IMR-90 (cell line): ENCODE measurements at regions not wholly inside any gene's neighbourhood (a gene's known extent, or its start where the extent isn't known, plus 50 kb on each side); places are given as distances from the start of the nearest gene placed in this dataset.

Source experiments
- ATAC-seq: fragments of 200-7000 bp; cut with Tn5 transposase; 2 replicates; pipeline ENCODE4 v1.9.1; 2020; ENCODE audit warnings: low read depth, mild to moderate bottlenecking, moderate library complexity
- BruUV-seq: library from RNA; stranded (reverse); fragments of 400-500 nt; replicated peaks from 2 replicates; lab custom pipeline; 2021; lab: Mats Ljungman, UMichigan
- CTCF ChIA-PET: fragments of 300-600 bp; formaldehyde crosslinking; extraction: SDS; loops from one replicate; lab custom pipeline; 2021; ENCODE audit warnings: antibody characterized with exemption; lab: Yijun Ruan, JAX
- POLR2A ChIA-PET: fragments of 300-600 bp; sonication (Branson Sonifier 250); formaldehyde crosslinking; loops from one replicate; lab custom pipeline; 2022; ENCODE audit warnings: antibody characterized with exemption; ENCODE audit not compliant: unreplicated experiment; lab: Charles Lee
- DNase-seq: peaks from one replicate; pipeline ENCODE4 v3.0.0; 2013
- H2AFZ ChIP-seq: replicated peaks from 2 replicates; pipeline ENCODE3; 2013; ENCODE audit warnings: low read length, mild to moderate bottlenecking; ENCODE audit not compliant: poor library complexity
- H2AK5ac ChIP-seq: 2 replicates; pipeline ENCODE4 v1.6.1; 2013; ENCODE audit warnings: low read depth, low read length, inconsistent platforms
- H2AK9ac ChIP-seq: replicated peaks from 2 replicates; pipeline ENCODE3; 2013; ENCODE audit warnings: mild to moderate bottlenecking, low read depth, low read length, moderate library complexity; ENCODE audit not compliant: poor library complexity
- H2BK120ac ChIP-seq: 2 replicates; pipeline ENCODE4 v1.6.1; 2013; ENCODE audit warnings: low read depth, low read length, inconsistent platforms
- H2BK15ac ChIP-seq: 3 replicates; pipeline ENCODE4 v1.6.1; 2013; ENCODE audit warnings: low read depth, low read length, inconsistent platforms
- H2BK20ac ChIP-seq: 2 replicates; pipeline ENCODE4 v1.6.1; 2013; ENCODE audit warnings: low read depth, mild to moderate bottlenecking, inconsistent platforms, low read length, moderate library complexity
- H2BK5ac ChIP-seq: 2 replicates; pipeline ENCODE4 v1.6.1; 2013; ENCODE audit warnings: mild to moderate bottlenecking, low read depth, low read length, inconsistent platforms; ENCODE audit not compliant: poor library complexity, severe bottlenecking
- H3K14ac ChIP-seq: replicated peaks from 2 replicates; pipeline ENCODE4 v1.6.1; 2013; ENCODE audit warnings: low read depth, low read length, inconsistent platforms
- H3K18ac ChIP-seq: 2 replicates; pipeline ENCODE4 v1.6.1; 2013; ENCODE audit warnings: low read depth, low read length, control low read depth
- H3K23ac ChIP-seq: 2 replicates; pipeline ENCODE4 v1.6.1; 2013; ENCODE audit warnings: low read depth, low read length, inconsistent platforms
- H3K27ac ChIP-seq: 2 replicates; pipeline ENCODE4 v1.5.1; 2013; ENCODE audit warnings: mild to moderate bottlenecking, control low read depth, low read length; ENCODE audit not compliant: insufficient read depth
- H3K27me3 ChIP-seq: 2 replicates; pipeline ENCODE4 v1.6.1; 2013; ENCODE audit warnings: low read length; ENCODE audit not compliant: control insufficient read depth, insufficient read depth
- H3K36me3 ChIP-seq: 2 replicates; pipeline ENCODE4 v1.6.1; 2013; ENCODE audit warnings: low read length, mixed read lengths; ENCODE audit not compliant: control insufficient read depth, insufficient read depth
- H3K4ac ChIP-seq: 2 replicates; pipeline ENCODE4 v1.6.1; 2013; ENCODE audit warnings: low read depth, low read length, inconsistent platforms
- H3K4me1 ChIP-seq: 2 replicates; pipeline ENCODE4 v1.6.1; 2013; ENCODE audit warnings: low read length, mixed read lengths; ENCODE audit not compliant: control insufficient read depth, insufficient read depth
- H3K4me2 ChIP-seq: 2 replicates; pipeline ENCODE4 v1.6.1; 2013; ENCODE audit warnings: low read depth, mild to moderate bottlenecking, control low read depth, low read length, moderate library complexity
- H3K4me3 ChIP-seq: 2 replicates; pipeline ENCODE4 v1.5.1; 2013; ENCODE audit warnings: low read depth, mild to moderate bottlenecking, control low read depth, low read length, moderate library complexity; ENCODE audit not compliant: insufficient read depth
- H3K56ac ChIP-seq: 2 replicates; pipeline ENCODE4 v1.6.1; 2013; ENCODE audit warnings: low read length, inconsistent platforms; ENCODE audit not compliant: insufficient read depth; ENCODE audit errors: extremely low read depth
- H3K79me1 ChIP-seq, 2 experiments: 2 replicates each; pipeline ENCODE4 v1.6.1; 2013; ENCODE audit warnings: low read length in 2 of 2, inconsistent platforms in 1 of 2, low read depth in 1 of 2
- H3K9ac ChIP-seq: 2 replicates; pipeline ENCODE4 v1.6.1; 2013; ENCODE audit warnings: low read depth, low read length, control low read depth
- H3K9me1 ChIP-seq: 2 replicates; pipeline ENCODE4 v1.6.1; 2013; ENCODE audit warnings: low read length, inconsistent platforms; ENCODE audit not compliant: insufficient read depth
- H3K9me3 ChIP-seq: 2 replicates; pipeline ENCODE4 v1.6.1; 2013; ENCODE audit warnings: low read length; ENCODE audit not compliant: control insufficient read depth, insufficient read depth
- H4K20me1 ChIP-seq: 2 replicates; pipeline ENCODE4 v1.6.1; 2013; ENCODE audit warnings: low read length, inconsistent platforms; ENCODE audit not compliant: insufficient read depth
- H4K5ac ChIP-seq: 2 replicates; pipeline ENCODE4 v1.6.1; 2013; ENCODE audit warnings: mild to moderate bottlenecking, low read depth, low read length, control low read depth
- H4K8ac ChIP-seq, 2 experiments: 2 replicates each; pipeline ENCODE4 v1.6.1; 2013; ENCODE audit warnings: low read depth in 2 of 2, low read length in 2 of 2, control low read depth in 1 of 2, inconsistent platforms in 1 of 2
- H4K91ac ChIP-seq: 2 replicates; pipeline ENCODE4 v1.6.1; 2013; ENCODE audit warnings: low read depth, low read length, inconsistent platforms; ENCODE audit not compliant: insufficient read depth
- POLR2A ChIP-seq: IDR thresholded peaks from 2 replicates; pipeline ENCODE4 v1.6.1; 2012; ENCODE audit warnings: mild to moderate bottlenecking, low read depth, low read length
- RFX5 ChIP-seq: IDR thresholded peaks from 2 replicates; pipeline ENCODE4 v1.8.0; 2012; ENCODE audit warnings: low read depth, mild to moderate bottlenecking, low read length, moderate library complexity
- SMC3 ChIP-seq: fragments of 150-350 bp; IDR thresholded peaks from 2 replicates; pipeline ENCODE4 v1.6.1; 2016; ENCODE audit warnings: low read depth, mild to moderate bottlenecking, antibody characterized with exemption, low read length, moderate library complexity
- WGBS, 2 experiments: methylation state at CpG; one replicate each; pipeline versions ENCODE4 v1.1.5 to v1.1.7; 2013; ENCODE audit warnings: missing lambda C conversion rate in 2 of 2; ENCODE audit not compliant: insufficient read length in 1 of 2; ENCODE audit errors: extremely low coverage in 2 of 2; 5-methylcytosine and 5-hydroxymethylcytosine counted together
- dilution Hi-C: fragments of 300-500 bp; cut with HindIII; formaldehyde crosslinking; loops from one replicate; pipeline ENCODE4 v1.14.3; 2018; ENCODE audit warnings: low sequenced_read_pairs; ENCODE audit not compliant: unreplicated experiment
- in situ Hi-C: fragments of 300-500 bp; cut with MboI; formaldehyde crosslinking; loops from 3 replicates; pipeline ENCODE4 v1.14.3; 2019; ENCODE audit warnings: low sequenced_read_pairs, inconsistent platforms, mixed read lengths
- intact Hi-C: fragments of 100-400 bp; cut with micrococcal nuclease; formaldehyde crosslinking; loops from 2 replicates; pipeline ENCODE4 v1.10.0; 2022
- TF ChIP-seq, protein P1 (sequence below): fragments of 150-350 bp; IDR thresholded peaks from 2 replicates; pipeline ENCODE4 v1.6.1; 2016; ENCODE audit warnings: low read depth, mild to moderate bottlenecking, low read length, moderate library complexity, borderline replicate concordance

DNA sequence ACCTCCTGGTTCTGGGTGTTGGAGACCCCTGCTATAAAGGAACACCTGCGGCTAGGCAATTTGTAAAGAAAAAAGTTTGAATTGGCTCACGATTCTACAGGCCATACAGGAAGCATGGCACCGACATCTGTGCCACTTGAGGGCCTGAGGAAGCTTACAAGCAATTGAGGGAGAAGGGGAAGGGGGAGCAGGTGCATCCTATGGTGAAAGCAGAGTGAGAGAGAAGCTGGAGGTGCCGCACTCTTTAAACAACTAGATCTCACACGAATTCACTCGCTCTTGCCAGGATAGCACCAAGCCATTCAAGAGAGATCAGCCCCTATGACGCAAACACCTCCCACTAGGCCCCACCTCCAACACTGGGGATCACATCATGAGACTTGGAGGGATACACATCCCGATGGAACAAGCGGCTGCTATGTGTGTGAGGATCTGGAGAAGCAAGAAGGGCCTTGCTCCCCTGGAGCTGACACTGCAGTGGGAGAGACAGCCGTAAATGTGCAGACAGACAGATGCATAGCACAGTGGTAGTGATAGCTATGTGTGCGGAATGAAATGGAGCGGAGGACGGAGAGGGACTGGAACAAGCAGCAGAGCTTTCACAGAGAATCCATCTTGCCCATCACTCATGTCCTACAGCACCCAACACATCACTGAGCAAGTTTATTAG lies 60.7 kb upstream of the HELT start:
- no peak overlapping the region for H2BK15ac ChIP-seq
- H3K4me3 ChIP-seq: no peak overlapping the region
- no peak for ATAC-seq
- no peaks in the 10 kb centered on the region for H3K9me3 ChIP-seq
- in situ Hi-C loops (no loop called here), dilution Hi-C loops (no loop called here), intact Hi-C loops (no loop called here)
- no peak overlapping the region for H3K18ac ChIP-seq
- no peaks in the 10 kb centered on the region for H3K79me1 ChIP-seq
- no peak overlapping the region for H4K8ac ChIP-seq
- POLR2A ChIA-PET: no interaction called here
- no peak overlapping the region for H4K5ac ChIP-seq
- no peak overlapping the region for H3K56ac ChIP-seq
- H3K27me3 ChIP-seq: no peaks in the 10 kb centered on the region; the same call in 1 of the 2 replicates
- CTCF ChIA-PET: no interaction called here
- H3K4me2 ChIP-seq: no peak overlapping the region
- no peaks in the 10 kb centered on the region for H3K4me1 ChIP-seq
- no peak overlapping the region for H3K14ac ChIP-seq
- H2AK5ac ChIP-seq: no peak overlapping the region
- BruUV-seq: no TSS peak
- no peak overlapping the region for H2BK20ac ChIP-seq
- no peaks in the 10 kb centered on the region for H3K36me3 ChIP-seq
- no peak for TF ChIP-seq POLR2A
- TF ChIP-seq RFX5: no peak
- TF ChIP-seq SMC3: no peak
- TF ChIP-seq, protein P1, sequence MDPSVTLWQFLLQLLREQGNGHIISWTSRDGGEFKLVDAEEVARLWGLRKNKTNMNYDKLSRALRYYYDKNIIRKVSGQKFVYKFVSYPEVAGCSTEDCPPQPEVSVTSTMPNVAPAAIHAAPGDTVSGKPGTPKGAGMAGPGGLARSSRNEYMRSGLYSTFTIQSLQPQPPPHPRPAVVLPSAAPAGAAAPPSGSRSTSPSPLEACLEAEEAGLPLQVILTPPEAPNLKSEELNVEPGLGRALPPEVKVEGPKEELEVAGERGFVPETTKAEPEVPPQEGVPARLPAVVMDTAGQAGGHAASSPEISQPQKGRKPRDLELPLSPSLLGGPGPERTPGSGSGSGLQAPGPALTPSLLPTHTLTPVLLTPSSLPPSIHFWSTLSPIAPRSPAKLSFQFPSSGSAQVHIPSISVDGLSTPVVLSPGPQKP: no peak
- no peak overlapping the region for H3K4ac ChIP-seq
- WGBS, 2 experiments: no CpG with 5 or more reads among the region's 13 CpGs
- H4K20me1 ChIP-seq: no peaks in the 10 kb centered on the region
- H2AK9ac ChIP-seq: no peak overlapping the region
- no peak for DNase-seq
- H2AFZ ChIP-seq: peak overlapping the region; percentile 43
- no peak overlapping the region for H2BK5ac ChIP-seq
- H4K91ac ChIP-seq: no peak overlapping the region
- no peaks in the 10 kb centered on the region for H3K9me1 ChIP-seq
- no peak overlapping the region for H3K27ac ChIP-seq
- H3K23ac ChIP-seq: no peak overlapping the region
- H3K9ac ChIP-seq: no peak overlapping the region
- no peak overlapping the region for H2BK120ac ChIP-seq
